ENCODE measurements at regions not wholly inside any gene's neighbourhood (a gene's known extent, or its start where the extent isn't known, plus 50 kb on each side); places are given as distances from the start of the nearest gene placed in this dataset.

DNA sequence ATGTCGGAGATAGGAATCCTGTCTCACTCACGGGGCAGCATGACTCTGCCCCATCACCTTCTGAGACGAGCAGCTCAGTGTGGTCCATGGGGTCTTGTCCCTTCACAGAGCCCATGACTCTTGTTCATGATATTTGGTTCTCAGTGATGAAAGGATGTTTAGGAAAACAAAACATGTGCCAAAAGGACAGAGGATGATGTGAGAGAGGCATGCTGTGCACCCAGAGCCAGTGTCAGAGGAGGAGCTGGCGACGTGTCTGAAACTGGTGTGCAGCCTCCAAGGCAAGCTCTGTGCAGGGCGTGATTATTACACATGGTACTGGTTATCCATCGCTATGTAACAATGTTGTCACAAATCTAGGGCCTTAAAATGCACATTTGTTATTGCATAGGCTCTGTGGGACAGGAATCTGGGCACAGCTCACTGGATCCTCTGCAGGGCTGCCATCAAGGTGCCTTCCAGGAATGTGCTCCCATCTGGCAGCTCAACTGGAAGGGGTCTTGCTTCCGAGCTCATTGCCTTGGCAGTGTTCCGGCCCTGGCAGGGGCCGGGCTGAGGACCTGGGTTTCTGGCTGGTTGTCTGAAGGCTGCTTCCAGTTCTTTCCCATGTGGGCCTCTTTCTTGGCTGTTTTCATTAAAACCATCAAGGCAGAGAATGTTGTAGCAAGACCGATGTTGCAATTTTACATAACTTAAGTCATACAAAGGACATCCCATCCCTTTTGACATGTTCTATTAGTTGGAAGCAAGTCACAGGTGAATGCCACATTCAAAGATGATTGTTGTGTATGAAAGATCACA is 175.4 kb downstream of the ERMARD start:
- Histone ChIP-seq H3K9me3 (ENCODE audit: control insufficient read depth in 5 of 5, low read length in 5 of 5) (peaks cover 0 to 6% (median 0%) of the 10 kb centered on the region in 5 donors), H3K9ac (ENCODE audit: low read length in 5 of 5) (no peak overlapping the region), H3K4me3 (ENCODE audit: low read depth in 1 of 5, low read length in 5 of 5) (no peak overlapping the region), H3K27me3 (ENCODE audit: control insufficient read depth in 5 of 5, insufficient read depth in 4 of 5, low read length in 5 of 5) (peaks cover 0 to 3% (median 0%) of the 10 kb centered on the region in 5 donors), H3K36me3 (ENCODE audit: control insufficient read depth in 5 of 5, insufficient read depth in 5 of 5, low read length in 5 of 5) (no peaks in the 10 kb centered on the region), H3K27ac (ENCODE audit: low read depth, low read length) (no peak overlapping the region), H3K4me1 (ENCODE audit: control insufficient read depth in 5 of 5, insufficient read depth in 5 of 5, low read length in 5 of 5) (peaks cover 0 to 10% (median 2%) of the 10 kb centered on the region in 5 donors)

DNA sequence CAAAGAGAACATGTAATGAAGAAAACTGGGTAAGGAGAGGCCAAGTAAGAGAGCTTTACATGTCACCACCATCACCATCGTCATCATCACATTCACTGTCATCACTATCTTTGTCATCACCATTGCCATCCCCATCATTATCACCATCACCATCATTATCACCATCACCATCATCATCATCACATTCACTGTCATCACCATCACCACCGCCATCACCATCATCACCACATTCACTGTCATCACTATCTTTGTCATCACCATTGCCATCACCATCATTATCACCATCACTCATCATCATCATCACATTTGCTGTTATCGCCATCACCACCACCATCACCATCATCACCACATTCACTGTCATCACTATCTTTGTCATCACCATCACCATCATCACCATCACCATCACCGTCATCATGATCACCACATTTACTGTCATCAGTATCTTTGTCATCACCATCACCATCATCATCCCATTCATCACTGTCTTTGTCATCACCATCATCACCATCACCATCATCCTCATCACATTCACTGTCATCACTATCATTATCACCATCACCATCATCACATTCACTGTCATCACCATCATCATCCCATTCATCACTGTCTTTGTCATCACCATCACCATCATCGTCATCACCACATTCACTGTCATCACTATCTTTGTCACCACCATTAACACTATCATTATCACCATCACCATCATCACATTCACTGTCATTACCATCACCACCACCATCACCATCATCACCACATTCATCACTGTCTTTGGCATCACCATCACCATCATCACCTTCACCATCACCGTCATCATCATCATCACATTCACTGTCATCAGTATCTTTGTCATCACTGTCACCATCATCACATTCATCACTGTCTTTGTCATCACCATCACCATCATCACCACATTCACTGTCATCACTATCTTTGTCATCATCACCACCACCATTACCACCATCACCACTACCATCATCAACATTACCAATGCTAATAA is 172.3 kb downstream of the ERMARD start:
- H3K27ac ChIP-seq (ENCODE audit: low read depth, low read length): no peak overlapping the region
- H3K9ac ChIP-seq (ENCODE audit: low read length in 5 of 5): no peak overlapping the region
- peaks cover 0 to 10% (median 3%) of the 10 kb centered on the region in 5 donors for H3K4me1 ChIP-seq (ENCODE audit: control insufficient read depth in 5 of 5, insufficient read depth in 5 of 5, low read length in 5 of 5)
- H3K4me3 ChIP-seq (ENCODE audit: low read depth in 1 of 5, low read length in 5 of 5): no peak overlapping the region
- no peaks in the 10 kb centered on the region for H3K9me3 ChIP-seq (ENCODE audit: control insufficient read depth in 5 of 5, low read length in 5 of 5)
- peaks cover 0 to 8% (median 4%) of the 10 kb centered on the region in 5 donors for H3K27me3 ChIP-seq (ENCODE audit: control insufficient read depth in 5 of 5, insufficient read depth in 4 of 5, low read length in 5 of 5)
- H3K36me3 ChIP-seq (ENCODE audit: control insufficient read depth in 5 of 5, insufficient read depth in 5 of 5, low read length in 5 of 5): no peaks in the 10 kb centered on the region

DNA sequence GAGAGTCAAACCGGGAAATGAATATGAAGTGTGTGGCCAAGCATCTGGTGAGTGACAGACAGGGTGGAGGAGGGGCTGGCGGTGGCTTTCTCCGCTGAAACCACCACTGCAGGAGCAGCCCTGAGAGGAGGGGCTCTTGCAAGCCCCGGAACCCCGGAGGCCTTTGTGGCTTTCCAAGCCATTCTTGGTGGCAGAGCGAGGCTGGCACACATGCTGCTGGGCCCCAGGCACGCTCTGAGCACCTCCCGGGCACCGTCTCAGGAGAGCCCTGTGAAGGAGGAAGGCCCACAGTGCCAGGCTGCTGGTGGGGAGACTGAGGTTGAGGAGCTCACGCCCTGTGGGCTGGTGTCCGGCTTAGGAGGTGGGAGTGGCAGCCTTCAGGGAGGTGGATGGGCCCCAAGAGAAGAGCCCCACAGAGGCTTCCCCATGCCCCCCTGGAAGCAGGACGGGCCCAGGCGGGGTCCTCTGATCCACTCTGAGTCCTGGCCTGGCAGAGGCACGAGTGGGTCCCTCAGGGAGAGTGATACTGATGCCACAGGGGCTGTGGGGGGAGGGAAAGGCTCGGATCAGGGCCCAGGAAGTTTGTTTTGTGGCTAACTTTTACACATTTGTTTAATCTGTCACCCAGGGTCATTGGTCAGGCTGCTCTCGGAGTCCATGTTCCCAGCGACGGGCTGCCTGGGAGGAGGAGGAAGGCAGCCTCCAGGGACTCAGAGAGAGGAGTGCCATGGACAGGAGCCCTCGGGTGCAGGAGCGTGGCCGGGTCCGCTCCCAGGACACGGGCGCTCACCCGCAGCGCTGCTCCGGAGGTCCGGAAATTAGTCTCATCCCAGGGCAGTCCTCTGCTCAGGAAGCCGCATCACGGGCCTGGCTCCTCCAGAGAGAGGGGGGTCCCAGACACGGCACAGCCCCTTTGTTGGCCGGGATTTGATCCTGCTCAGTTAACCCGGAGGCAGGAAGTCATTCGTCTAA is 170.7 kb downstream of the ERMARD start:
- H3K4me1 ChIP-seq (ENCODE audit: control insufficient read depth in 5 of 5, insufficient read depth in 5 of 5, low read length in 5 of 5): peaks cover 0 to 11% (median 6%) of the 10 kb centered on the region in 5 donors
- no peaks in the 10 kb centered on the region for H3K36me3 ChIP-seq (ENCODE audit: control insufficient read depth in 5 of 5, insufficient read depth in 5 of 5, low read length in 5 of 5)
- H3K27me3 ChIP-seq (ENCODE audit: control insufficient read depth in 5 of 5, insufficient read depth in 4 of 5, low read length in 5 of 5): peaks cover 0 to 12% (median 4%) of the 10 kb centered on the region in 5 donors
- H3K27ac ChIP-seq (ENCODE audit: low read depth, low read length): no peak overlapping the region
- H3K4me3 ChIP-seq (ENCODE audit: low read depth in 1 of 5, low read length in 5 of 5): no peak overlapping the region
- H3K9ac ChIP-seq (ENCODE audit: low read length in 5 of 5): no peak overlapping the region
- no peaks in the 10 kb centered on the region for H3K9me3 ChIP-seq (ENCODE audit: control insufficient read depth in 5 of 5, low read length in 5 of 5)

DNA sequence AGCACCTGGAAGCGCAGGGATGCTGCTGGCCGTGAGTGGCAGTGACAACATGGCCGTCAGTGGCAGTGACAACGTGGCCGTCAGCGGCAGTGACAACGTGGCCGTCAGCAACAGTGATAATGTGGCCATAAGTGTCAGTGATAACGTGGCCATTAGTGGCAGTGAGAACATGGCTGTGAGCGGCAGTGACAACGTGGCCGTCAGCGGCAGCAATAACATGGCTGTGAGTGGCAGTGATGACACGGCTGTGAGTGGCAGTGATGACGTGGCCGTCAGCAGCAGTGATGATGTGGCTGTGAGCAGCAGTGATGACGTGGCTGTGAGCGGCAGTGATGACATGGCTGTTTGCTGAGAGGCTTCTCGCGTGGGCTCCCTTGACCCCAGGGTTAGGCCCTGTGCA is 169.8 kb downstream of the ERMARD start:
- Histone ChIP-seq H3K36me3 (ENCODE audit: control insufficient read depth in 5 of 5, insufficient read depth in 5 of 5, low read length in 5 of 5) (no peaks in the 10 kb centered on the region), H3K4me1 (ENCODE audit: control insufficient read depth in 5 of 5, insufficient read depth in 5 of 5, low read length in 5 of 5) (peaks cover 0 to 19% (median 0%) of the 10 kb centered on the region in 5 donors), H3K9me3 (ENCODE audit: control insufficient read depth in 5 of 5, low read length in 5 of 5) (no peaks in the 10 kb centered on the region), H3K9ac (ENCODE audit: low read length in 5 of 5) (no peak overlapping the region), H3K27me3 (ENCODE audit: control insufficient read depth in 5 of 5, insufficient read depth in 4 of 5, low read length in 5 of 5) (peaks cover 0 to 12% (median 4%) of the 10 kb centered on the region in 5 donors), H3K27ac (ENCODE audit: low read depth, low read length) (no peak overlapping the region), H3K4me3 (ENCODE audit: low read depth in 1 of 5, low read length in 5 of 5) (no peak overlapping the region)

DNA sequence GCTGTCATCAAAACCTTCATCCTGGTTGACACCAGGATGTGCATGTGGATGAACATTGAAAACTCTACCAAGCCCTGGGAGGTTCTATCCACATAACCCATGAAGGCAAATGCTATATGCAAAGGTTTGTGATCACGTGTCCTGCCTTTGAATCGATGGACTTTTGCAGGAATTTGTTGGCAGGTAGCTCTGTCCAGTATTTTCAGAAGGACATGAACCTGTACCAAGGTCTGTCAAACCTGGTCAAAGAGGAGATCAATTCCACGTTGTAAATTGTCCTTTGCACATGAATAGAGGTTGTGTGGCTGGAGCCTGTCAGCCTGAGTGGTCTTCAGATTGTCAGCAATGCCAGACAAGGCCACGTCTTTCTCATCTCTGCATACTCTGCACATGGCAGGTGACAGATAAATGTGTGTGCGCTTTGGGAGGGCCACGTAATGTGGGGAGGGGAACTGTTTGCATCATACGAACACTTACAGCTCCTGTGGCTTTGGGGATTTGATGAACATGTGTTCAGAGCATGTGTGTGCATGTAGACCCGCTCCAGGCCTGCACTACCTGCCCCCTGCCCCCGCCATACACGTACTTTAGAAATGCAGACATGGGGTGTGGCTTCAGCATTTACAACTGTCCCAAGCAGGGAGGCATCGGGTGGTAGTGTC is 169.1 kb downstream of the ERMARD start:
- H3K4me3 ChIP-seq (ENCODE audit: low read depth in 1 of 5, low read length in 5 of 5): no peak overlapping the region
- H3K9me3 ChIP-seq (ENCODE audit: control insufficient read depth in 5 of 5, low read length in 5 of 5): no peaks in the 10 kb centered on the region
- H3K27me3 ChIP-seq (ENCODE audit: control insufficient read depth in 5 of 5, insufficient read depth in 4 of 5, low read length in 5 of 5): peaks cover 0 to 15% (median 4%) of the 10 kb centered on the region in 5 donors
- no peak overlapping the region for H3K9ac ChIP-seq (ENCODE audit: low read length in 5 of 5)
- no peak overlapping the region for H3K27ac ChIP-seq (ENCODE audit: low read depth, low read length)
- H3K4me1 ChIP-seq (ENCODE audit: control insufficient read depth in 5 of 5, insufficient read depth in 5 of 5, low read length in 5 of 5): peaks cover 0 to 27% (median 0%) of the 10 kb centered on the region in 5 donors
- H3K36me3 ChIP-seq (ENCODE audit: control insufficient read depth in 5 of 5, insufficient read depth in 5 of 5, low read length in 5 of 5): no peaks in the 10 kb centered on the region

DNA sequence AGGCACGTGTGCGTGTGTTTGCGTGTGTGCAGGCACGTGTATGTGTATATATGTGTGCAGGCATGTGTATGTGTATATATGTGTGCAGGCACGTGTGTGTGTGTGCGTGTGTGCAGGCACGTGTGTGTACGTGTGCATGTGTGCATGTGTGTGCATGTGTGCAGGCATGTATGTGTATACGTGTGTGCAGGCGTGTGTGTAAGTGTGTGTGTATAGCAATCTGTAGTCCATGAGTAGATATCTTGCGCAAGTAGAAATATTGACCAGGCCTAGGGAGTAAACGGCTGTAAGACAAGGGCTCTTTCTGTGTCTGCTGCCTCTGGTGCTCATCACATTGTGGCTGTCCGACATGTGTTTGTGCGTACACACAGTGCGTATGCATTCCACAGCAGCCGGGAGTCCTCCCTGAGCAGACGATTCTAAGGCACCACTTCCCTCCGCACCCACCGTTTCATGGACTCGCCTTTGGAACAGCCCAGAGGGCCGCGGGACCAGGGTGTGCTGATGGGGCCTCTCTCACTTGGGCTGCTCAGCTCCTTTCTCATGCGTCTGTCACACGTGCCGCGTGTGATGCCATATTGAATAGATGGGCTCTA is 167.6 kb downstream of the ERMARD start:
- no peak overlapping the region for H3K4me3 ChIP-seq (ENCODE audit: low read depth in 1 of 5, low read length in 5 of 5)
- no peaks in the 10 kb centered on the region for H3K9me3 ChIP-seq (ENCODE audit: control insufficient read depth in 5 of 5, low read length in 5 of 5)
- H3K9ac ChIP-seq (ENCODE audit: low read length in 5 of 5): no peak overlapping the region
- H3K4me1 ChIP-seq (ENCODE audit: control insufficient read depth in 5 of 5, insufficient read depth in 5 of 5, low read length in 5 of 5): peaks cover 0 to 34% (median 0%) of the 10 kb centered on the region in 5 donors
- no peak overlapping the region for H3K27ac ChIP-seq (ENCODE audit: low read depth, low read length)
- no peaks in the 10 kb centered on the region for H3K36me3 ChIP-seq (ENCODE audit: control insufficient read depth in 5 of 5, insufficient read depth in 5 of 5, low read length in 5 of 5)
- peaks cover 0 to 15% (median 4%) of the 10 kb centered on the region in 5 donors for H3K27me3 ChIP-seq (ENCODE audit: control insufficient read depth in 5 of 5, insufficient read depth in 4 of 5, low read length in 5 of 5)

DNA sequence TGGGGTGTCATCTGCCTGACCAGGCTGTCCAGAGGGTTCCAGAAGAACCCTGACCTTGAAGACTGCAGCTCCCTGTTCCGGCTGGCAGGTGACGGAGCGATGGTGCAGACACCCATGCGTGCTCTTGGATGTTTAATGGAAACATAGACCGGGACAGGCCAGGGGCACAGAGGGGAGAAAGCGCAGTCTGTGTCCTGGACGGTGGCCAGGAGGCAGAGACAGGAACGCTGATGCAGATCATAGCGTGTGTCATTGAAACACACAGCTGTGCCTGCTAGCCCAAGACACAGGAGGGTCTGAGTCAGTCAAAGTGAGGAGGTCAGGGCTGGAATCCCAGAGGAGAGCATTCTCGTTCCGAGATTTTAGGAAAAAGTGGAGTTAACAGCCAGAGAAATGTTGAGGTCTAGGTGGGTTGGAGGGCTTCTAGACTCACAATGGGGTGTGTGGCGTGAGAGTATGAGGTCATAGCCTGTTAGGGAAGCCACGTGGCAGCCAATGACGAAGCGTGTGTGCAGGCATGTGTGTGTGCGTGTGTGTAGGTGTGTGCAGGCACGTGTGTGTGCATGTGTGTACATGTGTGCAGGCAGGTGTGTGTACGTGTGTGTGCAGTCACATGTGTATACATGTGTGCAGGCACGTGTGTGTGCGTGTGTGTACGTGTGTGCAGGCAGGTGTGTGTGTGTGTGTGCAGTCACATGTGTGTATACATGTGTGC is 167.0 kb downstream of the ERMARD start:
- peaks cover 0 to 15% (median 4%) of the 10 kb centered on the region in 5 donors for H3K27me3 ChIP-seq (ENCODE audit: control insufficient read depth in 5 of 5, insufficient read depth in 4 of 5, low read length in 5 of 5)
- H3K36me3 ChIP-seq (ENCODE audit: control insufficient read depth in 5 of 5, insufficient read depth in 5 of 5, low read length in 5 of 5): no peaks in the 10 kb centered on the region
- H3K9ac ChIP-seq (ENCODE audit: low read length in 5 of 5): no peak overlapping the region
- no peak overlapping the region for H3K27ac ChIP-seq (ENCODE audit: low read depth, low read length)
- no peak overlapping the region for H3K4me3 ChIP-seq (ENCODE audit: low read depth in 1 of 5, low read length in 5 of 5)
- peaks cover 0 to 34% (median 0%) of the 10 kb centered on the region in 5 donors for H3K4me1 ChIP-seq (ENCODE audit: control insufficient read depth in 5 of 5, insufficient read depth in 5 of 5, low read length in 5 of 5)
- no peaks in the 10 kb centered on the region for H3K9me3 ChIP-seq (ENCODE audit: control insufficient read depth in 5 of 5, low read length in 5 of 5)

DNA sequence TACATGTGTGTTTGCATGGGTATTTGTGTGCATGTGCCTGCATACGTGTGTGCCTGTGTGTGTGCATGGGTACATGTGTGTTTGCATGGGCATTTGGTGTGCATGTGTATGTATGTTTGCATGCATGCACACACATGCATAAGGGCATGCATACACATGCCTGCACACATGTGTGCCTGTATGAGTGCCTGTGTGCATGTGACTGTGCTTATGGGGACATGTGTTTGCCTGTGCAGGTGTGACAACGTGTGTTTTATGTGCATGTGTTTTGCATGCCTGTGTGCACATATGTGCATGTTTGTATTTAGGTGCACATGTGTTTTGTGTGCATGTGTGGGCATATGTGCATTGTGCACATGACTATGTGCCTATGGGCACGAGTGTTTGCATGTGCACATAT is 165.7 kb downstream of the ERMARD start:
- Histone ChIP-seq H3K36me3 (ENCODE audit: control insufficient read depth in 5 of 5, insufficient read depth in 5 of 5, low read length in 5 of 5) (no peaks in the 10 kb centered on the region), H3K9ac (ENCODE audit: low read length in 5 of 5) (no peak overlapping the region), H3K9me3 (ENCODE audit: control insufficient read depth in 5 of 5, low read length in 5 of 5) (no peaks in the 10 kb centered on the region), H3K4me1 (ENCODE audit: control insufficient read depth in 5 of 5, insufficient read depth in 5 of 5, low read length in 5 of 5) (peaks cover 0 to 32% (median 3%) of the 10 kb centered on the region in 5 donors), H3K27ac (ENCODE audit: low read depth, low read length) (no peak overlapping the region), H3K27me3 (ENCODE audit: control insufficient read depth in 5 of 5, insufficient read depth in 4 of 5, low read length in 5 of 5) (peaks cover 0 to 15% (median 8%) of the 10 kb centered on the region in 5 donors), H3K4me3 (ENCODE audit: low read depth in 1 of 5, low read length in 5 of 5) (no peak overlapping the region)
